A673 (cell line): ENCODE measurements at regions not wholly inside any gene's neighbourhood (a gene's known extent, or its start where the extent isn't known, plus 50 kb on each side); places are given as distances from the start of the nearest gene placed in this dataset.

Source experiments
- EZH2 ChIP-seq: fragments of 200-600 bp; sonication (generic); IDR thresholded peaks from 2 replicates; pipeline ENCODE4 v1.6.1; 2017; ENCODE audit warnings: borderline replicate concordance, low read depth, mild to moderate bottlenecking, mixed read lengths, antibody characterized with exemption, low read length; ENCODE audit not compliant: poor library complexity, severe bottlenecking
- TF ChIP-seq, protein P1 (sequence below): fragments of 300-800, 200-600 bp; sonication (generic); conservative IDR thresholded peaks from 2 replicates; pipeline ENCODE4 v1.5.1; 2017; ENCODE audit warnings: low read depth, mild to moderate bottlenecking, antibody characterized with exemption, low read length, moderate library complexity, mixed read lengths

DNA sequence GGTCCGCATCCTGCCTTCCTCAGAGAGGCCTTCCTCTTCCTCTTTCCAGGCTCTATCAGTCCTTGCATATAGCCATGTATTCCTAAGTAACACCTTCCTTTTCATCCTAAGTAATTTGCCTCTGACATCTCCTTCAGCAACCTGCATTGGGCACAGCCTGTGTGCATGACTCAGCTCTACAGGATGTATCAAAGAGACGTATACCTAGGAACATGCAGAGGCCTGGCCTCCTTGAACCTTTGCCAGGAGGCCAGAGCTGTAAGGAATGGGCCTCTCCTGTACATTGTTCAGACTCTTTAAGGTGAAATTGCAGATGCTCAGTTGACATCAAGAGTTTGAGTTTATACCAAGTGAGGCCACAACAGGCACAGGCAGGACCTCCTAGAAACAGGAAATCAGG lies 76.0 kb upstream of the CELF4 start:
- TF ChIP-seq, protein P1, sequence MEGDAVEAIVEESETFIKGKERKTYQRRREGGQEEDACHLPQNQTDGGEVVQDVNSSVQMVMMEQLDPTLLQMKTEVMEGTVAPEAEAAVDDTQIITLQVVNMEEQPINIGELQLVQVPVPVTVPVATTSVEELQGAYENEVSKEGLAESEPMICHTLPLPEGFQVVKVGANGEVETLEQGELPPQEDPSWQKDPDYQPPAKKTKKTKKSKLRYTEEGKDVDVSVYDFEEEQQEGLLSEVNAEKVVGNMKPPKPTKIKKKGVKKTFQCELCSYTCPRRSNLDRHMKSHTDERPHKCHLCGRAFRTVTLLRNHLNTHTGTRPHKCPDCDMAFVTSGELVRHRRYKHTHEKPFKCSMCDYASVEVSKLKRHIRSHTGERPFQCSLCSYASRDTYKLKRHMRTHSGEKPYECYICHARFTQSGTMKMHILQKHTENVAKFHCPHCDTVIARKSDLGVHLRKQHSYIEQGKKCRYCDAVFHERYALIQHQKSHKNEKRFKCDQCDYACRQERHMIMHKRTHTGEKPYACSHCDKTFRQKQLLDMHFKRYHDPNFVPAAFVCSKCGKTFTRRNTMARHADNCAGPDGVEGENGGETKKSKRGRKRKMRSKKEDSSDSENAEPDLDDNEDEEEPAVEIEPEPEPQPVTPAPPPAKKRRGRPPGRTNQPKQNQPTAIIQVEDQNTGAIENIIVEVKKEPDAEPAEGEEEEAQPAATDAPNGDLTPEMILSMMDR = no peak
- TF ChIP-seq EZH2 = no peak
